Peyer's patch (tissue), 4 donors: ENCODE measurements at regions not wholly inside any gene's neighbourhood (a gene's known extent, or its start where the extent isn't known, plus 50 kb on each side); places are given as distances from the start of the nearest gene placed in this dataset.

Experiments used
- CTCF ChIP-seq, 6 experiments: fragments of 450-650 bp in 4 of 6; fragments of 200-600 bp in 2 of 6; sonication (generic) in 1 of 6; IDR thresholded peaks; one replicate each; pipeline ENCODE4 v1.5.1; 2017 to 2019; ENCODE audit warnings: antibody characterized with exemption in 6 of 6, mild to moderate bottlenecking in 3 of 6, moderate library complexity in 1 of 6
- POLR2A ChIP-seq, 2 donors: fragments of 450-650 bp; IDR thresholded peaks; one replicate each; pipeline ENCODE4 v1.5.1; 2017; ENCODE audit warnings: antibody characterized with exemption in 2 of 2, mild to moderate bottlenecking in 2 of 2, moderate library complexity in 2 of 2

DNA sequence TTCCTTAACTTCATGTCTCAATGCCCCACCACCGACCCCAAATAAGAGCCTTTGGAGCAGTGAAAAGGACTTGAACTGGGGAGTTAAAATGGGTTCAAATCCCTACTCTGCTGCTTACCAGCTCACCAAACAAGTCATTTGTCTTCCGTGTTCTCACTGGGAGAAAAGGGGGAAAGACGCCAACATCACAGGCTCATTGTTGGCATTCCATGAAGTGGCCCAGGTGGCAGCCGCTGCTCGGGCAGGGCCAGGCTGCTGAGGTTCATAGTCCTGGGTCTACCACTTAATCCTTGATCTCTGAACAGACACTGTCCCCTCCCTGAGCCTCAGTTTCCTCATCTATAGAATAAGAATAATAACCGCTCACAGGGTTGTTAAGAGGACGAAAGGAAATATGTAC, 103.0 kb downstream of the APOB start:
- TF ChIP-seq POLR2A (IDR thresholded peaks at IDR 0.05) (no peak), CTCF (IDR thresholded peaks at IDR 0.05) (no peak)
